Fibroblast of lung (primary cell): ENCODE measurements at regions not wholly inside any gene's neighbourhood (a gene's known extent, or its start where the extent isn't known, plus 50 kb on each side); places are given as distances from the start of the nearest gene placed in this dataset.

Experiments
- CTCF ChIP-seq, 2 donors: IDR thresholded peaks in 1 of 2; conservative IDR thresholded peaks in 1 of 2; 1 replicate in 1 of 2; 2 replicates in 1 of 2; pipeline ENCODE4 v1.5.1; 2011 to 2012; ENCODE audit warnings: low read length in 2 of 2, control low read depth in 1 of 2, inconsistent platforms in 1 of 2, low read depth in 1 of 2, mild to moderate bottlenecking in 1 of 2
- EZH2 ChIP-seq: IDR thresholded peaks from 2 replicates; pipeline ENCODE4 v1.5.1; 2012; ENCODE audit warnings: low read length, control low read depth, mild to moderate bottlenecking; ENCODE audit errors: missing control alignments

DNA sequence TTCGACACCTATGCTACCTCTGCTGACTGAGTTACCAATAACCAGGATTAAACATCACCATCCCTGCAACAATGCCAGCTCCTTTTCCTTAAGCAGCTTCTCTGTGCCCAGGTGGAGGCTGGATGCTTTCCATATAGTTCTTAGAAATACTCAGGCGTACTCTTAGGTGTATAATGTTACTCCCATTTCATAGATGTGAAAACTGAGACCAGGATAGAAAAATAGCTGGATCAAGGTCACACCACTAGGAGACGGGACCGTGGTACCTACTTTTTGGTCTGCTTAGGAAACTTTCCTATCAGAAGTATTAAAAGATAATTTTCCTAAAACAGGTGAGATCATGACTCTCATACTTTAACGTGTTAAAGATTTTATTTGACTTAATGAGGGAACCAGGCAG is 141.7 kb upstream of the RPL38 start:
- no peak for TF ChIP-seq CTCF (conservative IDR thresholded peaks at IDR 0.05 in 1 of 2, IDR thresholded peaks at IDR 0.05 in 1 of 2; ENCODE audit: low read depth in 1 of 2, low read length in 2 of 2)
- TF ChIP-seq EZH2: no peak
